SK-N-SH (cell line): ENCODE measurements at regions not wholly inside any gene's neighbourhood (a gene's known extent, or its start where the extent isn't known, plus 50 kb on each side); places are given as distances from the start of the nearest gene placed in this dataset.

Experiments
- CTCF ChIA-PET: fragments of 300-600, 350-600 bp; formaldehyde crosslinking; extraction: SDS; loops from one replicate; lab custom pipeline; 2021; lab: Yijun Ruan, JAX
- POLR2A ChIA-PET: fragments of 350-600 bp; sonication (Branson Sonifier 250); formaldehyde crosslinking; extraction: SDS; loops from one replicate; lab custom pipeline; 2020; ENCODE audit warnings: antibody characterized with exemption, inconsistent platforms; lab: Yijun Ruan, JAX
- DNase-seq: peaks from one replicate; pipeline ENCODE4 v3.0.0; 2012
- H2AFZ ChIP-seq: fragments of 200-600 bp; sonication (generic); 2 replicates; pipeline ENCODE4 v1.8.1; 2016; ENCODE audit warnings: antibody characterized with exemption, mild to moderate bottlenecking, low read depth
- H3F3A ChIP-seq: fragments of 200-600 bp; sonication (generic); replicated peaks from 2 replicates; pipeline ENCODE3; 2016; ENCODE audit warnings: antibody characterized with exemption, mild to moderate bottlenecking; ENCODE audit not compliant: insufficient read depth
- H3K27ac ChIP-seq, 2 experiments: fragments of 200-500 bp in 1 of 2; fragments of 200-600 bp in 1 of 2; sonication (Bioruptor generic) in 1 of 2; sonication (generic), shearing (Covaris generic) in 1 of 2; 2 replicates each; pipeline versions ENCODE4 v1.5.1 to v1.6.1; 2014 to 2016; ENCODE audit warnings: low read depth in 2 of 2, inconsistent platforms in 1 of 2, low read length in 1 of 2, mild to moderate bottlenecking in 1 of 2, mixed read lengths in 1 of 2
- H3K27me3 ChIP-seq: fragments of 200-600 bp; sonication (generic), shearing (Covaris generic); 2 replicates; pipeline ENCODE4 v1.6.1; 2016; ENCODE audit warnings: mixed run types; ENCODE audit not compliant: insufficient read depth
- H3K36me3 ChIP-seq, 2 experiments: fragments of 200-500 bp in 1 of 2; fragments of 200-600 bp in 1 of 2; sonication (Bioruptor generic) in 1 of 2; sonication (generic) in 1 of 2; replicated peaks in 1 of 2; 2 replicates each; pipeline versions ENCODE3 to v1.5.1; 2014 to 2016; ENCODE audit warnings: low read length in 1 of 2, mild to moderate bottlenecking in 1 of 2; ENCODE audit not compliant: insufficient read depth in 2 of 2, control insufficient read depth in 1 of 2
- H3K4me1 ChIP-seq, 2 experiments: fragments of 200-500 bp in 1 of 2; fragments of 200-600 bp in 1 of 2; sonication (Bioruptor generic) in 1 of 2; sonication (generic), shearing (Covaris generic) in 1 of 2; 2 replicates each; pipeline versions ENCODE4 v1.5.1 to v1.6.1; 2014 to 2016; ENCODE audit warnings: low read depth in 1 of 2, low read length in 1 of 2, mixed run types in 1 of 2; ENCODE audit not compliant: insufficient read depth in 2 of 2, control insufficient read depth in 1 of 2
- H3K4me2 ChIP-seq: fragments of 200-600 bp; sonication (generic), shearing (Covaris generic); 2 replicates; pipeline ENCODE4 v1.6.1; 2017; ENCODE audit warnings: mixed run types
- H3K4me3 ChIP-seq, 2 experiments: fragments of 200-500 bp in 1 of 2; fragments of 200-600 bp in 1 of 2; sonication (Bioruptor generic) in 1 of 2; sonication (generic), shearing (Covaris generic) in 1 of 2; 2 replicates each; pipeline versions ENCODE4 v1.5.1 to v1.8.1; 2014 to 2016; ENCODE audit warnings: low read depth in 2 of 2, inconsistent platforms in 1 of 2, low read length in 1 of 2, mild to moderate bottlenecking in 1 of 2, mixed read lengths in 1 of 2, moderate library complexity in 1 of 2
- H3K79me2 ChIP-seq: fragments of 200-600 bp; sonication (generic); 2 replicates; pipeline ENCODE4 v1.8.1; 2017; ENCODE audit warnings: mild to moderate bottlenecking; ENCODE audit not compliant: insufficient read depth
- H3K9ac ChIP-seq: fragments of 200-600 bp; sonication (generic); 2 replicates; pipeline ENCODE4 v1.6.1; 2017; ENCODE audit warnings: mixed run types
- H3K9me2 ChIP-seq: fragments of 200-600 bp; sonication (generic); 2 replicates; pipeline ENCODE4 v1.6.1; 2017; ENCODE audit warnings: mixed run types
- H3K9me3 ChIP-seq: fragments of 200-600 bp; sonication (generic); 2 replicates; pipeline ENCODE4 v1.6.1; 2017; ENCODE audit warnings: mixed run types, mild to moderate bottlenecking, moderate library complexity
- H4K20me1 ChIP-seq: fragments of 200-600 bp; sonication (generic); 2 replicates; pipeline ENCODE4 v1.6.1; 2017; ENCODE audit warnings: mild to moderate bottlenecking, mixed run types; ENCODE audit not compliant: insufficient read depth
- CHD2 ChIP-seq: fragments of 150-350 bp; IDR thresholded peaks from 2 replicates; pipeline ENCODE4 v1.6.1; 2018; ENCODE audit warnings: low read length; ENCODE audit not compliant: partially characterized antibody
- EZH2phosphoT487 ChIP-seq: fragments of 200-600 bp; sonication (generic); IDR thresholded peaks from 2 replicates; pipeline ENCODE4 v1.6.1; 2017; ENCODE audit warnings: low read depth, mixed run types, mild to moderate bottlenecking, antibody characterized with exemption, moderate library complexity, borderline replicate concordance
- FOSL2 ChIP-seq: IDR thresholded peaks from 2 replicates; pipeline ENCODE4 v1.4.0; 2012; ENCODE audit warnings: low read depth, mild to moderate bottlenecking, moderate library complexity, borderline replicate concordance
- FOXJ3 ChIP-seq: sonication (generic); formaldehyde crosslinking; IDR thresholded peaks from 2 replicates; pipeline ENCODE4 v1.5.1; 2020; ENCODE audit warnings: mild to moderate bottlenecking, missing genetic modification reagents
- GABPA ChIP-seq: IDR thresholded peaks from 2 replicates; pipeline ENCODE4 v1.4.0; 2012; ENCODE audit warnings: low read depth, mild to moderate bottlenecking
- GATA2 ChIP-seq: sonication (generic); formaldehyde crosslinking; IDR thresholded peaks from 2 replicates; pipeline ENCODE4 v1.5.0; 2020; ENCODE audit warnings: mild to moderate bottlenecking, missing genetic modification reagents
- IRF3 ChIP-seq: fragments of 150-350 bp; IDR thresholded peaks from 2 replicates; pipeline ENCODE4 v1.6.1; 2016; ENCODE audit warnings: mild to moderate bottlenecking, low read depth, low read length
- MEF2A ChIP-seq: IDR thresholded peaks from 2 replicates; pipeline ENCODE4 v1.4.0; 2012; ENCODE audit warnings: low read depth, borderline replicate concordance
- NRF1 ChIP-seq: IDR thresholded peaks from 2 replicates; pipeline ENCODE4 v1.6.1; 2012; ENCODE audit warnings: low read depth, mild to moderate bottlenecking, low read length
- PBX3 ChIP-seq: IDR thresholded peaks from 2 replicates; pipeline ENCODE4; 2012
- RAD21 ChIP-seq: IDR thresholded peaks from 2 replicates; pipeline ENCODE4 v1.6.1; 2012; ENCODE audit warnings: mild to moderate bottlenecking, low read length
- RCOR1 ChIP-seq: fragments of 150-350 bp; IDR thresholded peaks from 2 replicates; pipeline ENCODE4 v1.6.1; 2017; ENCODE audit warnings: antibody characterized with exemption, low read length
- RFX5 ChIP-seq: IDR thresholded peaks from 2 replicates; pipeline ENCODE4 v1.6.1; 2012; ENCODE audit warnings: mild to moderate bottlenecking, improper control_type of control experiment, low read length
- TEAD4 ChIP-seq: IDR thresholded peaks from 2 replicates; pipeline ENCODE4 v1.4.0; 2012; ENCODE audit warnings: mild to moderate bottlenecking, borderline replicate concordance; ENCODE audit not compliant: insufficient read depth
- USF1 ChIP-seq: IDR thresholded peaks from 2 replicates; pipeline ENCODE4 v1.4.0; 2012; ENCODE audit warnings: low read depth, borderline replicate concordance
- USF2 ChIP-seq: fragments of 150-350 bp; IDR thresholded peaks from 2 replicates; pipeline ENCODE4 v1.6.1; 2017; ENCODE audit warnings: antibody characterized with exemption, low read length, low read depth, borderline replicate concordance
- WGBS: methylation state at CpG from one replicate; pipeline ENCODE4 v1.1.6; 2017; ENCODE audit warnings: low lambda C conversion rate; 5-methylcytosine and 5-hydroxymethylcytosine counted together

GRCh38 chr9:29838491-29839020 is 2265.3 kb upstream of the C9orf72 start (continued):
- TF ChIP-seq IRF3 (no peak), USF1 (no peak), NRF1 (no peak), RCOR1 (no peak), FOSL2 (no peak)

- H3K9me2 ChIP-seq, result no peaks in the 10 kb centered on the region; the same call in 1 of the 2 replicates
- DNase-seq, result no peak
- ChIA-PET CTCF (no interaction called here), POLR2A (no interaction called here)
- no peak for TF ChIP-seq RAD21
- no peak for TF ChIP-seq RCOR1
- no peak for TF ChIP-seq CHD2
- TF ChIP-seq FOXJ3 (CRISPR knock-in tag), result no peak
- TF ChIP-seq MEF2A, result no peak
- TF ChIP-seq EZH2phosphoT487, result no peak
- no peak for TF ChIP-seq NRF1
- no peak for TF ChIP-seq USF2
- TF ChIP-seq FOSL2, result no peak
- TF ChIP-seq GATA2 (CRISPR knock-in tag), result no peak
- no peak for TF ChIP-seq TEAD4
- TF ChIP-seq IRF3, result no peak
- no peak for TF ChIP-seq GABPA
- no peak for TF ChIP-seq RFX5
- TF ChIP-seq PBX3, result no peak
- no peak overlapping the region for H3K27ac ChIP-seq
- WGBS, result 68% methylated on average over 1 of the region's 1 CpG
- no peak overlapping the region for H2AFZ ChIP-seq
- H3K4me3 ChIP-seq, result no peak overlapping the region
- no peaks in the 10 kb centered on the region for H4K20me1 ChIP-seq
- H3F3A ChIP-seq, result no peaks in the 10 kb centered on the region
- H3K4me2 ChIP-seq, result no peak overlapping the region
- no peaks in the 10 kb centered on the region for H3K4me1 ChIP-seq
- H3K36me3 ChIP-seq, result no peaks in the 10 kb centered on the region
- H3K9me3 ChIP-seq, result 0 out of 2 replicates have a peak, but pooled peaks cover 6% of the 10 kb centered on the region
- H3K9ac ChIP-seq, result no peak overlapping the region
- H3K27me3 ChIP-seq, result no peaks in the 10 kb centered on the region
- no peaks in the 10 kb centered on the region for H3K79me2 ChIP-seq
These were observed 2271.0 kb upstream of the C9orf72 start for GRCh38 chr9:29844251-29844650.
